HL-60/S4 treated with retinoic acid at 250 ng/mL for 4 days and 3 days (cell line): ENCODE measurements at regions not wholly inside any gene's neighbourhood (a gene's known extent, or its start where the extent isn't known, plus 50 kb on each side); places are given as distances from the start of the nearest gene placed in this dataset.
"Not testable (repeated sequence)": the region's sequence is repeated elsewhere in the genome, so short reads cannot be mapped to it uniquely, and the experiment has no call there.

Experiments
- in situ Hi-C: fragments of 300-500 bp; cut with MboI; formaldehyde crosslinking; loops from 2 replicates; pipeline ENCODE4 v1.7.0; 2022; ENCODE audit warnings: low sequenced_read_pairs

DNA sequence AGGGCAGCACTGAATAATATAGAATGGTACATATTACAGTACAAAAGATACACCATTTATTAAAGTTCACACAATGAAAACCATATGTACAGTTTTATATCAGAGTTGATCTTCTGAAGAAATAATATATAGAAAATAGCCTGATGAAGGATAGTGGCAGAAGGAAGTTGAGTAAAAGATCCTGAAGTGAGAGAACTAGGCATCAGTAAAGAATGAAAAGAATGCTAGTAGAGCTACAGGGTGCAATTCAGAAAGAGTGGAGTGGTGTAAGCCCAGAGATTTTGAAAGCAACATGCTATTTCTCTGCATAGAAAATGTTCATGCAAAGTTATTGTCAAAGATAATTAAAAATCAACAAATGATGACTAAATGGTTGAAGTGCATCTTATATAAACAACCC is 1552.7 kb upstream of the TENM4 start:
- in situ Hi-C loops = no loop called here

- in situ Hi-C loops = no loop called here
These were observed 1550.1 kb upstream of the TENM4 start for GRCh38 chr11:80990885-80991284.

- in situ Hi-C loops = no loop called here
These were observed 1546.3 kb upstream of the TENM4 start for GRCh38 chr11:80987171-80987570.

GRCh38 chr11:80986421-80987074 is 1545.7 kb upstream of the TENM4 start:
- in situ Hi-C loops = no loop called here

DNA sequence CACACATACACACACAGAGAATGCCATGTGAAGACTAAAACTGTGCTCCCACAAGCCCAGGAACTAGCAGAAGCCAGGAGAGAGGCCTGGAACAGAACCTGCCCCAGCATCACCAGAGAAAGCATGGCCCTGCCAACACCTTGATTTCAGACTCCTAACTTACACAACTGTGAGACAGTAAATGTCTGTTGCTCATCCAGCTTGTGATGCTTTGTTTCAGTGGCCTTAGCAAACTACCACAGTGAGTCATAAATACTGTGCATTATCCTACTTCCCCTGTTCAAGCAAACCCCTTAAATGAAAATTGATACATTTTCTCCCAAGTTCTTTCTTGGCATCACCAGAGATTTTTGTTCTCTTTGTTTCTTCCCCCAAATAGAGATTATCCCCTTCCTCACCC is 1539.4 kb upstream of the TENM4 start:
- in situ Hi-C loops = no loop called here

GRCh38 chr11:80973786-80974185 is 1533.0 kb upstream of the TENM4 start:
- in situ Hi-C loops = no loop called here

- in situ Hi-C loops = no loop called here
These were observed 1529.2 kb upstream of the TENM4 start for GRCh38 chr11:80970037-80970436.

DNA sequence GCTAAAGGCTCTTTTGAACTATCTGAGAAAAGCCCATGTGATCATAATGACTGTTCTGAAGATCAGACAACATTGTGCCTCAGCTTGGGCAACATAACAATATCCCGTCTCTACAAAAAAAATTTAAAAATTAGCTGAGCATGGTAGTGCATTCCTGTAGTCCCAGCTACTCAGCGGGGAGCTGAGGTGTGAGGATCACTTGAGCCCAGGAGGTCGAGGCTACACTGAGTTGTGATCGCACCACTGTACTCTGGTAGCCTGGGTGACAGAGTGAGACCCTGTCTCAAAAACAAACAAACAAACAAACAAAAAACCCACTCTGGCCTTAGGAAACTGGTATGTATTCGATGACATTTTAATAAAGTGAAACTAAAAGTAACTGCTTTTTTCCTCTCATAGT is 1526.8 kb upstream of the TENM4 start:
- in situ Hi-C loops = no loop called here

DNA sequence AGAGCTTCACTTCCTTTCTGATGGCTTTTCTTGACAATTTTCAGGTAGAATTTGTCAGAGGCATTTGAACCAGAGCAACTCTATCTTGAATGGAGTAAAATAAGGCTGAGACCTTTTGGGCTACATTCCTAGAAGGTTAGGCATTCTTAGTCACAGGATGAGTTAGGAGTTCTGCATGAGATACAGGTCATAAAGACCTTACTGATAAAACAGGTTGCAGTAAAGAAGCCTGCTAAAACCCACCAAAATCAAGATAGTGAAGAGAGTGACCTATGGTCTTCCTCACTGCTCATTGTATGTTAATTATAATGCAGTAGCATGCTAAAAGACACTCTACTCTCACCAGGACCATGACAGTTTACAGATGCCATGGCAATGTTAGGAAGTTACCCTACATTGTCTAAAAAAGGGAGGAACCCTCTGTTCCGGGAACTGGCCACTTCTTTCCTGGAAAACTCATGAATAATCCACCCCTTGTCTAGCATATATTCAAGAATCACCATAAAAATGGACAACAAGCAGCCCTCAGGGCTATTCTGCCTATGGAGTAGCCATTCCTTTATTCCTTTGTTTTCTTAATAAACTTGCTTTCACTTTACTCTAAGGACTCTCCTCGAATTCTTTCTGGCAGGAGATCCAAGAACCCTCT is 1519.7 kb upstream of the TENM4 start:
- in situ Hi-C loops = no loop called here

DNA sequence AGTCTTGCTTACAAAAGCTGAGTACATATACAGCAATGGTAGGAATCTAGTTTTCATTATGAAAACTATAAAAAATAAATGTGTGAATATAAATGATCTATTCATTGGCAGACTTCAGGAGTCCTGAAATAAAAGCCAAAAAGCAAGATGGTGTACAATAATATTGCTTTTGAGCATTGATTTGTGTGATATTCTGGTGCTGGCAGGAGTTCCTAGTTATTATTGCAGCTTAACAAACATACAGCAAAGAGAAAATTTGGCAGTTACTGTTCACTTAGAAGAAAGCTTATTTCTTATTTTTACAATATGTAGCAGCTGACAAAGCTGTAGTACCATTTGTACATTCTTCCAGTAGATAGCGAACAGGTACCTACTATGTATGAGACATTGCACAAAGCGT is 1518.9 kb upstream of the TENM4 start:
- in situ Hi-C loops = no loop called here

- in situ Hi-C loops = no loop called here
These were observed 1518.2 kb upstream of the TENM4 start for GRCh38 chr11:80958987-80959386.

- in situ Hi-C loops = no loop called here
These were observed 1517.5 kb upstream of the TENM4 start for GRCh38 chr11:80958361-80958760.

DNA sequence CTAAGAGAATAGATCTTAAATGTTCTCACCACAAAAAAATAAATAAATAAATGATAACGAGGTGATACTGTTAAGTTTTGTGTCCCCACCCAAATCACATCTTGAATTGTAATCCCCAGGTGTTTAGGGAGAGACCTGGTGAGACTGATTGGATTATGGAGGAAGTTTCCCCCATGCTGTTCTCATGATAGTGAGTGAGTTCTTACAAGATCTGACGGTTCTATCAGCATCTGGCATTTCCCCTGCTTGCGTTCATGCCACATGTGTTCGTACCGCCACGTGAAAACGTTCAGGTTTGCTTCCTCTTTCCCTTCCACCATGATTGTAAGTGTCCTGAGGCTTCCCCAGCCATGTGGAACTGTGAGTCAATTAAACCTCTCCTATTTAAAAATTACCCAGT is 1514.8 kb upstream of the TENM4 start:
- in situ Hi-C loops = no loop called here

- in situ Hi-C loops = no loop called here
These were observed 1508.0 kb upstream of the TENM4 start for GRCh38 chr11:80948781-80949180.

DNA sequence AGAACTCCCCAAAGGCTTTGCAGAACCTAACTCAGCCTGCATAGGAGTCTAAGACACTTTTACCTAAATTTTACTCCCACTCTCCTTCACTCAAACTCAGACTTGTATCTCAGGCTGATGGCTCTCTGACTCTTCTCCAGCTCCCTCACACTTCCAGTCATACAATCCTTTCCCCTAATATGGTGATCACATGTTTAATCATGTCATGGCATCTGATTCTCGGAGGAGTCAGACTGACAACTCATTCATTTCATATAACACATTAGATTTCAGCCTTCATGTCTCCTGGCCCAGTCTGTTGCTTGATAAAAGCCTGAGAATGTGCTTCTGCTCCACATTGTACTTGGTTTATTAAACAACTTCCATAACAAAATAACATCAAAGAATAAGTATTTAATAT is 1503.9 kb upstream of the TENM4 start:
- in situ Hi-C loops = no loop called here

DNA sequence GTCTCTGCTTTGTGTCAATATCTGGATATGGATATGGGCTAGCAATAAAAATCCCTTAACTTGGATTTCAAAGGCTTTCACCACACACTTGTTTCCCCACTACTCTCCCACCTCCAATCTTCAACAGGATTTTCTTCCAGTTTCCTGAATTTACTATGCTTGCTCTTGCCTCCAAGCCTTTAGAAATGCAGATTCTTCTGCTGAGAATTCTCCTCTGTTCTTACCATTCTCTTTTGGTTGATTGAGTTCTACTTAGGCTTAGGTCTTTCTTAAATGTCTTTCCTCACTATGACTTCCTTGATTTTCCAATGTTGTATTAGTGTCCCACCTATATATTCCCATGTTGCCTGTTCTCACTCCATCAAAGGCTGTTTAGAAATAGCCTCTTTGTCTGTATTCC is 1502.4 kb upstream of the TENM4 start:
- in situ Hi-C loops = no loop called here

DNA sequence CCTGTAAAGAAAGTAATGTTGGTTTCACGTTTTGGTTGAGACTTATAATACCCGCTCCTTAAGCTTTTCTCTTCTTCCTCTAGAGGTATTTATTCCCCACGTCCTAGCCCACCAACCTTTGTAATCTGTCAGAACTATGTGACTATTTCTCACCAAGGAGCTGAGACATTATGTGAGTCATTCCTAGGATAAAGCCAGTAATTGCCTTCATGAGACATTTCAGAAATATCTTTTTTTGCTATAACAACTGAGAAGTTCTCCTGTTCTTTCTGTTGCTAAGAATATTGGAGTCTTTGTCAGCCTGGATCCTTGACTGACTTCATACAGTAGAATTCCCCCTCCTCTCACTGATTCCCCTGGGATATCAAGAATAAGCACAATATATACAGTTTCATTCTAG is 1497.0 kb upstream of the TENM4 start:
- in situ Hi-C loops = no loop called here

DNA sequence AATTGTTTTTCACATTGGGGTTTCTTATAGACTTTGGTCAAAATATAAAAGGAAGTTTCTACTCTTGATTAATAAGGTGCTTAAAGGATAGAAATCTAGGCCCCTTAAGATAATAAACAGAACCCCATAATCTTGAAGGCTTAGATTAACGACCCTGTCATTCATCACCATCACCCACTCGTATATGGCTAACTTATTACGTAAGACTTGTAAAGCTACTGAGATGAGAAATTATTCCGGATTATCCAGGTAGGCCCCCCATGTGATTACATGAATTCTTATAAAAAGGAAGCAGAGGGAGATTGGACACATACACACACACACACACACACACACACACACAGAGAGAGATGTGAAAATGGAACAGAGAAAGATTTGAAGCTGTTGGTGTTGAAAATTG is 1489.2 kb upstream of the TENM4 start:
- in situ Hi-C loops = no loop called here

DNA sequence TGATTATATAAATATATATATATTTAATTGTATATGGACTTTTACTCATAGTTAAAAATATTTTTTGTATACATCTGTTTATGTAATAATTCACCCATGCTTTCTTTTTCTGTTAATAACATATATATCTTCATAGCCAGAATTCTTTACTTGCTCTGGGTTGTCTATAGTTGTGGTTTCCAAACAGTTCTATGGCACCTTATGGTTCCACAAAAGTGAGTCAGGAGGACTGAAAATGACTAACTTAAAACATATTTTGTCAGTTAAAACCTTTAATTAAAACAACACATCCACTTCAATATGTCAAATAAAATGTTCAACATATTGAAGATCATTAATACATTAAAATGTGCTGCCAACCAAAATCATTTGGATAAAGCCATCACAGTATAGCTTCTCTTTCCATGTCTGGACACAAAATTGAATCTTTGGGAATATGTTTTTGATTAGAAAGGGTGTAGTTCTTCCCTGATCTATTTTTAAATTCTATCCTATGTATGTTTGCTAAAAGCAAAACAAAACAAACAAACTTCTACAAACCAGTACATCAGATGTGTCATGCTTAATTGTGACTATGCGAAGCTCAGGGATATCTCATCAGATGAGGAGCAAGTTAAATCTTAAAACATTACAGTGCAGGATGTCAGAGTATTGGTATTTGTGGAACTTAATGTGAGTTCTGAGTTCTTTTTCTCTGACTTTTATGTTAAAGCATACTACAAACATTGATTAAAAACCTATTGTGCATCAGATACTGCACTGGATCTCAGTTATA is 1488.4 kb upstream of the TENM4 start:
- in situ Hi-C loops = no loop called here

DNA sequence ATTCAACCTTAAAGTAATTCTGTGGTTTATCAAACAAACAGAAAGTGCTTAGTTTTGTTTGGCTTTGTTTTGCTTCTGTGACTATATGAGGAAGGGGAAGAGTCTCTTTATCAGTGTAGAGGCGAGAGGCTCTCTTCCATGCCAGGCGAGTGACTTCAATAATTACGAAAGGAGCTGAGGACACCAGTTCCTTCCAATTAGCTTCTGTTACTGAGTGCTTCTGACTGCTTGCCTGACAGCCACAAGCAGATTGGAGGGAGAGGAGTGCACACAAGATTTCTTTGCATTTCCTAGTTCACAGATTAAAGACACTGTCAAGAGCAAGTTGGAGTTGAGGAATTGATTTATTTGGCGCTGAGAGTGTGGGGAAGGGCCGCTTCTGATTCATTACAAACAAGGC is 1484.5 kb upstream of the TENM4 start:
- in situ Hi-C loops = no loop called here

DNA sequence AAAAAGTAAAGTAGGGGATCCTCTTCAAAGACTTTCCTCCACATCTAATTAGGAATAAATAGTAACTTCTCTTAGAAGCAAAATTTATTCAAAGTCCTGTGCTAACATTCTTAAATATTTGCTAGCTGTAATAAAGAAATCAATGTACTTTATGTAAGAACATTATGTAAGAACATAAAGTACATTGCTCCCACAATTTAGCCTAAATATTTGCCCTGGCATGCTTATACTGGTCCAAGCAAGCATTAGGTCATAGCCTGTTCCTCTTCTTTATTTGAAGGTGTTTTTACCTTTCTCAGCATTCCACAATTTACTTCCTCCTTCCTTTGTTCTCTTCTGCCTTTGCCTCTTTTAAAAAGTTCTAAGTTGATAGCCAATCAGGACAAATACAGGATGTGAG is 1480.5 kb upstream of the TENM4 start:
- in situ Hi-C loops = not testable (repeated sequence)

DNA sequence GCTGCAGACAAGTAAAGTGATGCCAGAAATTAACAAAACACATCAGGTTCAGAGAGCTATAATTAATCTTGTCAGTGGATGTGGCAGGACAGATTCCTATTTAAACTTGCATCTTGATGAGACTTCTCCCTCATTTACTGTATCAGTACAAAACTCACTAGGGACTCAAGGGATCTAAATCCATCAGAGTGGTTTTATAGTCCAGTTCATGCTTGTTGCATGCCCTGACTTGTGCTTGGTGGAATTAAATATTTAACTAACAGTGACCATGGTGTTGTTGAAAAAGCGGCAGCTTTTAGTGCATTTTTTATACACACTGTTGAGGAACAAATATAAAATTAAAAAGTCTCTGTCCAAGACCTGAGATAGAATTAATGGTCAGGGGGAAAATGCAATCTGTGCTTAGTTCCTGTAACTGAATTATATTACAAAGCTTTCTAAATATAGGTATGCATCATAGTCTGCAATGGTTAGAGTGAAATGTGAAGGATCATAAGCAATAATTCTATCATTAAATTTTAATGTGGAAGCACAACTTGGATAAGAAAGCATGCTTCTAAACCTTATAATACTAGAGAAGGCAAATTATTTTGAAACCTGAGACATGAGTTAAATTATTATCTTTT is 1475.5 kb upstream of the TENM4 start:
- in situ Hi-C loops = no loop called here
